Skeletal muscle tissue (tissue), 3 donors: ENCODE measurements at regions not wholly inside any gene's neighbourhood (a gene's known extent, or its start where the extent isn't known, plus 50 kb on each side); places are given as distances from the start of the nearest gene placed in this dataset.
A peak's percentile ranks its signal among the peaks of the same experiment; 100 is the strongest.

Experiments
- H3K27ac ChIP-seq: one replicate; pipeline ENCODE4 v1.7.0; 2013; ENCODE audit warnings: mild to moderate bottlenecking, low read depth, low read length, inconsistent platforms
- H3K27me3 ChIP-seq, 3 donors: one replicate each; pipeline ENCODE4 v1.7.0; 2013; ENCODE audit warnings: low read length in 3 of 3; ENCODE audit not compliant: control insufficient read depth in 3 of 3, insufficient read depth in 3 of 3
- H3K36me3 ChIP-seq, 3 donors: one replicate each; pipeline ENCODE4 v1.7.0; 2013; ENCODE audit warnings: low read length in 3 of 3; ENCODE audit not compliant: control insufficient read depth in 3 of 3, insufficient read depth in 3 of 3
- H3K4me1 ChIP-seq, 3 donors: one replicate each; pipeline ENCODE4 v1.7.0; 2013; ENCODE audit warnings: low read length in 3 of 3, mild to moderate bottlenecking in 3 of 3; ENCODE audit not compliant: control insufficient read depth in 3 of 3, insufficient read depth in 3 of 3
- H3K4me3 ChIP-seq, 3 donors: one replicate each; pipeline ENCODE4 v1.7.0; 2013; ENCODE audit warnings: low read length in 3 of 3
- H3K9ac ChIP-seq, 3 donors: one replicate each; pipeline ENCODE4 v1.7.0; 2013; ENCODE audit warnings: low read length in 3 of 3, mild to moderate bottlenecking in 3 of 3, moderate library complexity in 2 of 3, low read depth in 1 of 3
- H3K9me3 ChIP-seq, 3 donors: one replicate each; pipeline ENCODE4 v1.7.0; 2013; ENCODE audit warnings: low read length in 3 of 3; ENCODE audit not compliant: control insufficient read depth in 3 of 3
- donor health status: Osteomylitis.

GRCh38 chr7:55299273-55299967, 65.7 kb upstream of the LANCL2 start:
- Histone ChIP-seq H3K9ac (no peak overlapping the region), H3K4me3 (no peak overlapping the region), H3K36me3 (no peaks in the 10 kb centered on the region), H3K27ac (no peak overlapping the region), H3K9me3 (no peaks in the 10 kb centered on the region), H3K27me3 (peaks cover 0 to 5% (median 0%) of the 10 kb centered on the region in 3 donors), H3K4me1 (no peaks in the 10 kb centered on the region)

DNA sequence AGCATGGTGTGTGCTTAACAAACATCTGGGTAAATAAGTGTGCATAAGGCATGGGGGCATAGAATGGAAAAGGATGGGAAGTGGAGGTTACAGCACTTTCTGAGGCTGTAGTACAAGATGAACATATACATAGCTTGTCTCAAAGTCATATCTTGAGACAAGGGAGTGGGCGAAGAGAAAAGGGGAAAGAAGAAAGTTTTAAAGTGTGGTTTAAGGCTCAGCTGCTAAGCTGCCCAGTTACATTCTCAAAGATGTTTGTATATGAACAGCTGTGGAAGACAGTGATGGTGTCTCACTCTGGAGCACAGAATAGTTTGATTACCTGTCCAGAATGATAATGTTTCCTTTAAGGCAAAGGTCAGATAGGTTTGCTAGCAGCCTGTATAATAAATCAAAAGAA, 61.9 kb upstream of the LANCL2 start:
- no peak overlapping the region for H3K27ac ChIP-seq

GRCh38 chr7:55304018-55304762, 60.9 kb upstream of the LANCL2 start:
- H3K9ac ChIP-seq: no peak overlapping the region
- H3K27me3 ChIP-seq: no peaks in the 10 kb centered on the region

More for the DNA sequence above, 61.9 kb upstream of the LANCL2 start:
- H3K4me1 ChIP-seq: peaks cover 0 to 16% (median 7%) of the 10 kb centered on the region in 3 donors
- H3K4me3 ChIP-seq: no peak overlapping the region
- no peaks in the 10 kb centered on the region for H3K36me3 ChIP-seq
- H3K27me3 ChIP-seq: no peaks in the 10 kb centered on the region
- H3K9me3 ChIP-seq: no peaks in the 10 kb centered on the region
- H3K9ac ChIP-seq: no peak overlapping the region

DNA sequence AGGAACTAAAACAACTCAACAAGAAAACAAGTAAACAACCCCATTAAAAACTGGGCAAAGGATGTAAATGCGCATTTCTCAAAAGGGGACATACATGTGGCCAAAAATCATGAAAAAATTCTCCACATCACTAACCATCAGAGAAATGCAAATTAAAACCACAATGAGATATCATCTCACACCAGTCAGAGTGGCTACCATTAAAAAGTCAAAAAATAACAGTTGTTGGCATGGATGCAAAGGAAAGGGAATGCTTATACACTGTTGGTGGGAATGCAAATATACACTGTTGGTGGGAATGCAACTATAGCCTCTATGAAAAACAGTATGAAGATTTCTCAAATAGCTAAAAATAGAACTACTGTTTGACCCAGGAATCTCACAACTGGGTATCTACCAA, 60.0 kb upstream of the LANCL2 start:
- Histone ChIP-seq H3K4me3 (no peak overlapping the region), H3K9me3 (no peaks in the 10 kb centered on the region), H3K4me1 (peaks cover 0 to 27% (median 12%) of the 10 kb centered on the region in 3 donors), H3K27ac (no peak overlapping the region), H3K27me3 (no peaks in the 10 kb centered on the region), H3K36me3 (no peaks in the 10 kb centered on the region), H3K9ac (no peak overlapping the region)

More at GRCh38 chr7:55304018-55304762, 60.9 kb upstream of the LANCL2 start:
- H3K27ac ChIP-seq: no peak overlapping the region
- H3K36me3 ChIP-seq: no peaks in the 10 kb centered on the region
- peaks cover 0 to 25% (median 10%) of the 10 kb centered on the region in 3 donors for H3K4me1 ChIP-seq
- no peaks in the 10 kb centered on the region for H3K9me3 ChIP-seq
- no peak overlapping the region for H3K4me3 ChIP-seq

GRCh38 chr7:55306331-55306730, 58.8 kb upstream of the LANCL2 start:
- H3K4me1 ChIP-seq: peaks cover 0 to 27% (median 12%) of the 10 kb centered on the region in 3 donors
- no peak overlapping the region for H3K27ac ChIP-seq
- no peaks in the 10 kb centered on the region for H3K27me3 ChIP-seq
- no peak overlapping the region for H3K9ac ChIP-seq
- no peaks in the 10 kb centered on the region for H3K36me3 ChIP-seq
- H3K9me3 ChIP-seq: no peaks in the 10 kb centered on the region
- no peak overlapping the region for H3K4me3 ChIP-seq

GRCh38 chr7:55307123-55307916, 57.8 kb upstream of the LANCL2 start:
- Histone ChIP-seq H3K27ac (no peak overlapping the region), H3K36me3 (no peaks in the 10 kb centered on the region), H3K27me3 (no peaks in the 10 kb centered on the region), H3K9me3 (no peaks in the 10 kb centered on the region), H3K4me1 (peaks cover 0 to 27% (median 12%) of the 10 kb centered on the region in 3 donors), H3K4me3 (no peak overlapping the region), H3K9ac (no peak overlapping the region)

- H3K27me3 ChIP-seq: no peaks in the 10 kb centered on the region
- H3K27ac ChIP-seq: no peak overlapping the region
- no peak overlapping the region for H3K4me3 ChIP-seq
- peak overlapping the region in 1 of 3 donors; percentile 8 for H3K9ac ChIP-seq
- no peaks in the 10 kb centered on the region for H3K9me3 ChIP-seq
- H3K36me3 ChIP-seq: no peaks in the 10 kb centered on the region
- peaks cover 0 to 27% (median 12%) of the 10 kb centered on the region in 3 donors for H3K4me1 ChIP-seq
These were observed 56.8 kb upstream of the LANCL2 start for GRCh38 chr7:55308186-55308929.

DNA sequence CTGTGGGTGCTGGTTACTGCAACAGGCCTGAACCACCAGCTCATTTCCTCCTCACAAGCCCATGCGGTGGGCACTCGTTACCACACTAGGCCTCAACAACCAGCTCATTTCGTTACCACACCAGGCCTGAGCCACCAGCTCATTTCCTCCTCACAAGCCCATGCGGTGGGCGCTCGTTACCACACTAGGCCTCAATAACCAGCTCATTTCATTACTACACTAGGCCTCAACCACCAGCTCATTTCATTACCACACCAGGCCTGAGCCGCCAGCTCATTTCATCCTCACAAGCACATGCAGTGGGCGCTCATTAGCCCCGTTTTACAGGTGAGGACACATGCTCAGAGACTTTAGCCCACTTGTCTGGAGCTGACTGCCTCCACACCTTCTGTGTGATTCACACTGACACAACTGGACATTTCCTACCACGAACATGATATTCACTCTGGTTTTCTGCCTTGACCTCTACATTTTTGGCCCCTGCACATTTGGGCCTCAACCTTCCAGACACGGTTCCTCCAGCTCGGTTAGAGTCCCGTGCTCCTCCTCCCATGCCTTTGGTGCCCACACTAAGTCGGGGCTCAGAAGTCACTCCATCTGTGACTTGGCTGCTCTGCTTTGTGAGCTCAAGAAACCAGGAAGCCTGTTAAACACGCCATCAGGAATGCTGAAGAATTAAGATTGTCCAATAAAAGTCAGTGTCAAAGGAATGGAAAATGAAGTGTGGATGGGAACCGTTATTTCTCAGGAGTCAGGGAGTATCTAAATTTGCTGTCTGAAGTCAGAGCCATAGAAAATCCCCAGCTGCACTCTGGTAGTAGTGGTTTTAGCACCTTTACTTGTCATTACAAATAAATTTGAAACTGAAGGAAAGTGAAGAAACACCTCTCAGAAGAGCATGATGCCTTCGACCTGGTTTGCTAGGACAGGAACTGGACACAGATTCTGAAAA, 55.8 kb upstream of the LANCL2 start:
- no peak overlapping the region for H3K4me3 ChIP-seq
- no peak overlapping the region for H3K9ac ChIP-seq
- H3K36me3 ChIP-seq: no peaks in the 10 kb centered on the region
- H3K27me3 ChIP-seq: no peaks in the 10 kb centered on the region
- no peak overlapping the region for H3K27ac ChIP-seq
- peaks cover 0 to 27% (median 12%) of the 10 kb centered on the region in 3 donors for H3K4me1 ChIP-seq
- no peaks in the 10 kb centered on the region for H3K9me3 ChIP-seq
